ENCODE measurements at regions not wholly inside any gene's neighbourhood (a gene's known extent, or its start where the extent isn't known, plus 50 kb on each side); places are given as distances from the start of the nearest gene placed in this dataset.

DNA sequence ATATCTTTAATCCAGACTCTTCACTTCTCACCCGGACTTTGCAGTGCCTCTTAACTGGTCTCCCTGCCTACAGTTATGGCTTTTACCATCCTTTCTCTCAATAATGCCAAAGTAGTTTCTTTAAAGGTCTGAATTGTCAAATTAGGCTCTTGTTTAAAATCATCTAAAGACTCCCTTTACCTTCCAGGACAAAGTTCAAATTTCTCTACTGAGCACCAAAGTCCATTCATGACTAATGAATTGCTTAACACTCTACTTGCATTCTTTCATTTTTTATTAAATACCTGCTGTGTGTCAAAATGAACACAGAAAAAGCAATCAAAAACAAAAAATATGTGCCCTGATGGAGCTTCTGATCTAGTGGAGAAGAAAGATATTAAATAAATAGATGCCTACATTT, 472.4 kb upstream of the UBE2E2 start:
- TF ChIP-seq, protein P1, sequence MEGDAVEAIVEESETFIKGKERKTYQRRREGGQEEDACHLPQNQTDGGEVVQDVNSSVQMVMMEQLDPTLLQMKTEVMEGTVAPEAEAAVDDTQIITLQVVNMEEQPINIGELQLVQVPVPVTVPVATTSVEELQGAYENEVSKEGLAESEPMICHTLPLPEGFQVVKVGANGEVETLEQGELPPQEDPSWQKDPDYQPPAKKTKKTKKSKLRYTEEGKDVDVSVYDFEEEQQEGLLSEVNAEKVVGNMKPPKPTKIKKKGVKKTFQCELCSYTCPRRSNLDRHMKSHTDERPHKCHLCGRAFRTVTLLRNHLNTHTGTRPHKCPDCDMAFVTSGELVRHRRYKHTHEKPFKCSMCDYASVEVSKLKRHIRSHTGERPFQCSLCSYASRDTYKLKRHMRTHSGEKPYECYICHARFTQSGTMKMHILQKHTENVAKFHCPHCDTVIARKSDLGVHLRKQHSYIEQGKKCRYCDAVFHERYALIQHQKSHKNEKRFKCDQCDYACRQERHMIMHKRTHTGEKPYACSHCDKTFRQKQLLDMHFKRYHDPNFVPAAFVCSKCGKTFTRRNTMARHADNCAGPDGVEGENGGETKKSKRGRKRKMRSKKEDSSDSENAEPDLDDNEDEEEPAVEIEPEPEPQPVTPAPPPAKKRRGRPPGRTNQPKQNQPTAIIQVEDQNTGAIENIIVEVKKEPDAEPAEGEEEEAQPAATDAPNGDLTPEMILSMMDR (IDR thresholded peaks at IDR 0.05) = no peak
- TF ChIP-seq ZFX (IDR thresholded peaks at IDR 0.05; ENCODE audit: borderline replicate concordance) = no peak

All from 22Rv1 (cell line).